SU-DHL-6 (cell line): ENCODE measurements at regions not wholly inside any gene's neighbourhood (a gene's known extent, or its start where the extent isn't known, plus 50 kb on each side); places are given as distances from the start of the nearest gene placed in this dataset.

ENCODE experiments used
- CTCF ChIP-seq: fragments of 200-600 bp; sonication (generic); IDR thresholded peaks from one replicate; pipeline ENCODE4 v1.5.1; 2017; ENCODE audit warnings: antibody characterized with exemption, mild to moderate bottlenecking, low read length, moderate library complexity; ENCODE audit not compliant: insufficient read depth, poor library complexity, severe bottlenecking
- EZH2phosphoT487 ChIP-seq: fragments of 200-600 bp; sonication (generic), shearing (Covaris generic); conservative IDR thresholded peaks from 2 replicates; pipeline ENCODE4 v1.6.1; 2018; ENCODE audit warnings: mild to moderate bottlenecking, antibody characterized with exemption, low read length, moderate library complexity, mixed read lengths

- TF ChIP-seq CTCF: no peak
- TF ChIP-seq EZH2phosphoT487: no peak
Observed at GRCh38 chr3:187795207-187795960, 50.1 kb upstream of the BCL6 start.
